H1 (cell line): ENCODE measurements at regions not wholly inside any gene's neighbourhood (a gene's known extent, or its start where the extent isn't known, plus 50 kb on each side); places are given as distances from the start of the nearest gene placed in this dataset.

Experiments
- CTCF ChIA-PET: fragments of 300-600 bp; sonication (Branson Sonifier 250); formaldehyde crosslinking; loops from one replicate; lab custom pipeline; 2021; ENCODE audit not compliant: partially characterized antibody; lab: Charles Lee
- POLR2A ChIA-PET: fragments of 300-600 bp; sonication (Branson Sonifier 250); formaldehyde crosslinking; loops from one replicate; lab custom pipeline; 2021; ENCODE audit warnings: inconsistent platforms; ENCODE audit not compliant: partially characterized antibody; lab: Charles Lee
- DNase-seq, 2 experiments: peaks; one replicate each; pipeline versions ENCODE4 v3.0.0 to v3.0.0-alpha.2; 2010 to 2022; ENCODE audit warnings: low spot score in 2 of 2, low read depth in 1 of 2, mixed read lengths in 1 of 2
- FAIRE-seq: peaks from 2 replicates; lab custom pipeline; 2011; peaks lifted over from hg19 to GRCh38; lab: Jason Lieb, UNC
- H2AFZ ChIP-seq: 2 replicates; pipeline ENCODE4 v1.8.1; 2012; ENCODE audit warnings: low read length, inconsistent platforms
- H2AK5ac ChIP-seq: 2 replicates; pipeline ENCODE4 v1.6.1; 2013; ENCODE audit warnings: low read depth, low read length
- H2BK120ac ChIP-seq: replicated peaks from 2 replicates; pipeline ENCODE3; 2013; ENCODE audit warnings: low read depth, low read length, inconsistent platforms
- H2BK12ac ChIP-seq: 2 replicates; pipeline ENCODE4 v1.6.1; 2013; ENCODE audit warnings: low read depth, low read length
- H2BK15ac ChIP-seq: 2 replicates; pipeline ENCODE4 v1.6.1; 2013; ENCODE audit warnings: low read length
- H2BK20ac ChIP-seq: 2 replicates; pipeline ENCODE4 v1.6.1; 2013; ENCODE audit warnings: low read length
- H2BK5ac ChIP-seq: 2 replicates; pipeline ENCODE4 v1.6.1; 2013; ENCODE audit warnings: low read depth, low read length
- H3K14ac ChIP-seq: 2 replicates; pipeline ENCODE4 v1.6.1; 2013; ENCODE audit warnings: inconsistent platforms; ENCODE audit not compliant: insufficient read length
- H3K18ac ChIP-seq: 2 replicates; pipeline ENCODE4 v1.6.1; 2013; ENCODE audit warnings: low read length; ENCODE audit errors: extremely low read depth
- H3K23ac ChIP-seq: 2 replicates; pipeline ENCODE4 v1.6.1; 2013; ENCODE audit warnings: inconsistent platforms; ENCODE audit not compliant: insufficient read length
- H3K23me2 ChIP-seq: 2 replicates; pipeline ENCODE4 v1.6.1; 2013; ENCODE audit warnings: low read depth, low read length
- H3K27ac ChIP-seq: 2 replicates; pipeline ENCODE4 v1.6.1; 2011; ENCODE audit warnings: low read depth, low read length, inconsistent platforms
- H3K27me3 ChIP-seq, 4 experiments: replicated peaks in 1 of 4; 1 replicate in 1 of 4; 2 replicates in 3 of 4; pipeline versions ENCODE4 v1.6.1 to v1.8.1; 2011 to 2013; ENCODE audit warnings: low read length in 3 of 4, mild to moderate bottlenecking in 3 of 4, inconsistent platforms in 2 of 4, mixed read lengths in 2 of 4, moderate library complexity in 1 of 4; ENCODE audit not compliant: control insufficient read depth in 3 of 4, insufficient read depth in 3 of 4; ENCODE audit errors: extremely low read depth in 1 of 4
- H3K36me3 ChIP-seq, 4 experiments: 2 replicates each; pipeline versions ENCODE4 v1.6.1 to v1.8.1; 2011 to 2013; ENCODE audit warnings: mild to moderate bottlenecking in 4 of 4, low read length in 3 of 4, moderate library complexity in 2 of 4, control low read depth in 1 of 4, inconsistent platforms in 1 of 4; ENCODE audit not compliant: insufficient read depth in 4 of 4, control insufficient read depth in 2 of 4
- H3K4ac ChIP-seq: replicated peaks from 2 replicates; pipeline ENCODE3; 2013; ENCODE audit warnings: low read length, low read depth, mixed read lengths, inconsistent platforms; ENCODE audit not compliant: insufficient read length
- H3K4me1 ChIP-seq, 4 experiments: replicated peaks in 1 of 4; 1 replicate in 1 of 4; 2 replicates in 3 of 4; pipeline versions ENCODE4 v1.6.1 to v1.8.1; 2011 to 2013; ENCODE audit warnings: low read length in 3 of 4, inconsistent platforms in 2 of 4, mixed read lengths in 1 of 4; ENCODE audit not compliant: insufficient read depth in 4 of 4, control insufficient read depth in 3 of 4
- H3K4me2 ChIP-seq, 2 experiments: 2 replicates each; pipeline versions ENCODE4 v1.6.1 to v1.8.1; 2011 to 2013; ENCODE audit warnings: low read depth in 2 of 2, low read length in 2 of 2, control low read depth in 1 of 2, inconsistent platforms in 1 of 2, mild to moderate bottlenecking in 1 of 2; ENCODE audit not compliant: insufficient read depth in 1 of 2
- H3K4me3 ChIP-seq, 4 experiments: fragments of 200-600, 300-600 bp in 1 of 4; sonication (generic), shearing (Covaris generic), sonication (Bioruptor Twin) in 1 of 4; 2 replicates each; pipeline versions ENCODE4 v1.5.1 to v1.8.1; 2011 to 2016; ENCODE audit warnings: low read length in 4 of 4, low read depth in 3 of 4, control low read depth in 2 of 4, inconsistent platforms in 2 of 4, mild to moderate bottlenecking in 2 of 4, mixed read lengths in 1 of 4, moderate library complexity in 1 of 4; ENCODE audit not compliant: insufficient read depth in 2 of 4; ENCODE audit errors: extremely low read depth in 1 of 4
- H3K56ac ChIP-seq: replicated peaks from 2 replicates; pipeline ENCODE3; 2013; ENCODE audit warnings: low read depth, mild to moderate bottlenecking, mixed read lengths, low read length, inconsistent platforms; ENCODE audit not compliant: insufficient read length
- H3K79me1 ChIP-seq: 2 replicates; pipeline ENCODE4 v1.6.1; 2013; ENCODE audit warnings: low read depth, low read length, control low read depth
- H3K79me2 ChIP-seq, 2 experiments: 2 replicates each; pipeline versions ENCODE4 v1.6.1 to v1.8.1; 2012 to 2013; ENCODE audit warnings: low read length in 2 of 2, mild to moderate bottlenecking in 2 of 2, inconsistent platforms in 1 of 2; ENCODE audit not compliant: insufficient read depth in 2 of 2, control insufficient read depth in 1 of 2
- H3K9ac ChIP-seq, 4 experiments: replicated peaks in 1 of 4; 1 replicate in 1 of 4; 2 replicates in 3 of 4; pipeline versions ENCODE4 v1.6.1 to v1.8.1; 2011 to 2013; ENCODE audit warnings: low read depth in 3 of 4, low read length in 3 of 4, control low read depth in 2 of 4, mild to moderate bottlenecking in 2 of 4, moderate library complexity in 2 of 4, inconsistent platforms in 1 of 4; ENCODE audit errors: extremely low read depth in 1 of 4
- H3K9me3 ChIP-seq, 2 experiments: 2 replicates each; pipeline versions ENCODE4 v1.6.1 to v1.8.1; 2012 to 2013; ENCODE audit warnings: mild to moderate bottlenecking in 2 of 2, moderate library complexity in 2 of 2, control low read depth in 1 of 2, inconsistent platforms in 1 of 2, low read depth in 1 of 2, low read length in 1 of 2, mixed read lengths in 1 of 2; ENCODE audit not compliant: insufficient read depth in 2 of 2
- H4K20me1 ChIP-seq, 2 experiments: replicated peaks in 1 of 2; 2 replicates each; pipeline versions ENCODE3 to v1.8.1; 2011 to 2013; ENCODE audit warnings: inconsistent platforms in 2 of 2, low read length in 2 of 2, mild to moderate bottlenecking in 1 of 2; ENCODE audit not compliant: insufficient read depth in 2 of 2, control insufficient read depth in 1 of 2
- H4K5ac ChIP-seq: 2 replicates; pipeline ENCODE4 v1.6.1; 2013; ENCODE audit warnings: low read length, low read depth, mixed read lengths, inconsistent platforms; ENCODE audit not compliant: insufficient read length
- H4K8ac ChIP-seq: 2 replicates; pipeline ENCODE4 v1.8.0; 2013; ENCODE audit warnings: mild to moderate bottlenecking, moderate library complexity, low read length, inconsistent platforms; ENCODE audit not compliant: insufficient read depth; ENCODE audit errors: extremely low read depth
- H4K91ac ChIP-seq: replicated peaks from 2 replicates; pipeline ENCODE3; 2013; ENCODE audit warnings: low read length, mixed read lengths, inconsistent platforms; ENCODE audit not compliant: insufficient read length
- CBX8 ChIP-seq: fragments of 300-800, 300-1000 bp; sonication (generic); IDR thresholded peaks from 2 replicates; pipeline ENCODE4 v1.7.1; 2016; ENCODE audit warnings: low read depth, low read length, borderline replicate concordance
- CHD2 ChIP-seq: IDR thresholded peaks from 2 replicates; pipeline ENCODE4 v1.6.1; 2012; ENCODE audit warnings: low read length, improper control_type of control experiment
- CREB1 ChIP-seq: IDR thresholded peaks from 2 replicates; pipeline ENCODE4 v1.6.1; 2012; ENCODE audit warnings: inconsistent platforms
- NANOG ChIP-seq: IDR thresholded peaks from 2 replicates; pipeline ENCODE4 v1.6.1; 2011; ENCODE audit warnings: low read length, low read depth, mild to moderate bottlenecking, inconsistent platforms; ENCODE audit not compliant: insufficient read depth, poor library complexity, severe bottlenecking
- RFX5 ChIP-seq: IDR thresholded peaks from 2 replicates; pipeline ENCODE4 v1.6.1; 2011; ENCODE audit warnings: low read depth, low read length, improper control_type of control experiment, borderline replicate concordance
- RXRA ChIP-seq: IDR thresholded peaks from 2 replicates; pipeline ENCODE4 v1.6.1; 2011; ENCODE audit warnings: low read depth, mild to moderate bottlenecking, low read length, moderate library complexity; ENCODE audit not compliant: insufficient read depth
- TAF1 ChIP-seq: IDR thresholded peaks from 2 replicates; pipeline ENCODE4 v1.6.1; 2011; ENCODE audit warnings: mild to moderate bottlenecking, low read depth, low read length
- TEAD4 ChIP-seq: IDR thresholded peaks from 2 replicates; pipeline ENCODE4 v1.6.1; 2012; ENCODE audit warnings: low read depth, low read length, inconsistent platforms, mixed read lengths
- WGBS, 2 experiments: shearing (Covaris generic) in 1 of 2; methylation state at CpG; one replicate each; pipeline versions ENCODE4 v1.1.6 to v1.1.7; 2013 to 2015; ENCODE audit warnings: low lambda C conversion rate in 2 of 2, mixed read lengths in 2 of 2, inconsistent platforms in 1 of 2, low coverage in 1 of 2, missing lambda C conversion rate in 1 of 2; ENCODE audit not compliant: insufficient replicate concordance in 2 of 2, insufficient coverage in 1 of 2, insufficient read length in 1 of 2; ENCODE audit errors: extremely low coverage in 1 of 2, missing lambda C conversion rate in 1 of 2; 5-methylcytosine and 5-hydroxymethylcytosine counted together

DNA sequence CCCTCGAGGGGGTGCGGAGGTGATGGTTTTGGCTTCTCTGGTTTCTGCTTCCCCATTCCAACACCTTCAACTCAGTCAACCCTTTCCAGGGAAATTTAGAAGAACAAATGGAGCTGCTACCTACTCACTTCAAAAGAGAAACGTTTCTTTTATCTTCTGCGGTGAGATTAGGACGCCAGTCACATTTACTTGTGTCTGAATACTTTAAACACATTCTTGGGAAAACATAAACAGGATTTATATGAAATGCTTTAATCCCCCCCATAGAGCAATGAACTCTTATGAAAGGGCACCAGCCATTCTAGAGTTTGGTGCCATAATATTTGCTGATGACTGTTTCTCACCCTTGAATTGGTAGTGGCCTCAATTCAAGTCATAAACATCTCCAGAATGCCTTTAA lies 253.2 kb upstream of the APCDD1 start:
- CTCF ChIA-PET = interaction anchor here (1.1 kb wide), 2 partner anchors 14 to 16 kb away, joined by 3 read pairs; no protein-coding TSS in a partner anchor

More for the DNA sequence above, 253.2 kb upstream of the APCDD1 start:
- no peak overlapping the region for H2BK120ac ChIP-seq
- H3K23ac ChIP-seq = no peak overlapping the region
- no peaks in the 10 kb centered on the region for H4K20me1 ChIP-seq
- H3K14ac ChIP-seq = no peak overlapping the region
- H4K5ac ChIP-seq = no peak overlapping the region
- H3K4me3 ChIP-seq = no peak overlapping the region
- H2BK5ac ChIP-seq = no peak overlapping the region
- H3K9me3 ChIP-seq = no peaks in the 10 kb centered on the region
- H2BK20ac ChIP-seq = no peak overlapping the region
- H3K9ac ChIP-seq = no peak overlapping the region
- H3K27ac ChIP-seq = no peak overlapping the region
- POLR2A ChIA-PET = no interaction called here
- no peaks in the 10 kb centered on the region for H3K36me3 ChIP-seq
- H3K56ac ChIP-seq = no peak overlapping the region
- TF ChIP-seq CHD2 (no peak), CREB1 (no peak), RFX5 (no peak), TAF1 (no peak), NANOG (no peak), CBX8 (no peak), RXRA (no peak), TEAD4 (no peak)
- no peak overlapping the region for H2AK5ac ChIP-seq
- H2BK15ac ChIP-seq = no peak overlapping the region
- H3K79me1 ChIP-seq = no peaks in the 10 kb centered on the region
- H2AFZ ChIP-seq = no peak overlapping the region
- no peak overlapping the region for H2BK12ac ChIP-seq
- FAIRE-seq (no peak), DNase-seq (no peak)
- H3K23me2 ChIP-seq = no peaks in the 10 kb centered on the region
- H3K79me2 ChIP-seq = no peaks in the 10 kb centered on the region
- WGBS, 2 experiments = 94% methylated on average over 5 of the region's 5 CpGs; no CpG with 5 or more reads in 1 of the 2 experiments
- peak overlapping the region; percentile 41; the same call in 1 of the 2 replicates for H4K8ac ChIP-seq
- no peaks in the 10 kb centered on the region for H3K27me3 ChIP-seq
- peaks cover 0 to 10% (median 4%) of the 10 kb centered on the region in 4 experiments; a peak in 5 of 7 replicates for H3K4me1 ChIP-seq
- H3K18ac ChIP-seq = no peak overlapping the region
- H3K4me2 ChIP-seq = no peak overlapping the region
- H4K91ac ChIP-seq = no peak overlapping the region
- H3K4ac ChIP-seq = no peak overlapping the region
